ENCODE measurements at regions not wholly inside any gene's neighbourhood (a gene's known extent, or its start where the extent isn't known, plus 50 kb on each side); places are given as distances from the start of the nearest gene placed in this dataset.

DNA sequence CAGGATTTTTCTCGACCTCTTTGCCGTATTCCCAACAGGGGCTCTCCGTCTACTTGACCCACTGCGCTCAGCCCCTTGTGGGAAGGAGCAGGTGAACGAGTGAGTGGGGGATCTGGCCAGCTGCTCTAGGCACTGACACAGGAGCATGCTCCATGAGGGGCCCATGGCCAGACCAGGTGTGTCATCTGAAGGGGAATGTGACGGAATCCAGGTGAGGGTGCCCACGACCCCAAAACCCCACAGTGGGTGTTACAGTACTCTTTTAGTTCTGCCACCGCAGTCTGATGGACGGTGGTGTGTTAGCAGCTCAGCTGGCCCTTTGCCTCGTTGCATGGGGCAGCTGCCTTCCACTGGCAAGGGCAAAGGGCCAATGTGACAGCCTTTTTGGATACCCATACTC is 601.4 kb upstream of the NCAM2 start:
- TF ChIP-seq POLR2A (IDR thresholded peaks at IDR 0.05; ENCODE audit: low read length), result no peak
- no peak for TF ChIP-seq GATA1 (IDR thresholded peaks at IDR 0.05; ENCODE audit: low read depth, low read length)
